Fibroblast of skin of right biceps (primary cell): ENCODE measurements at regions not wholly inside any gene's neighbourhood (a gene's known extent, or its start where the extent isn't known, plus 50 kb on each side); places are given as distances from the start of the nearest gene placed in this dataset.

Experiments used
- DNase-seq: peaks from one replicate; pipeline ENCODE4 v3.0.0-alpha.2; 2013

DNA sequence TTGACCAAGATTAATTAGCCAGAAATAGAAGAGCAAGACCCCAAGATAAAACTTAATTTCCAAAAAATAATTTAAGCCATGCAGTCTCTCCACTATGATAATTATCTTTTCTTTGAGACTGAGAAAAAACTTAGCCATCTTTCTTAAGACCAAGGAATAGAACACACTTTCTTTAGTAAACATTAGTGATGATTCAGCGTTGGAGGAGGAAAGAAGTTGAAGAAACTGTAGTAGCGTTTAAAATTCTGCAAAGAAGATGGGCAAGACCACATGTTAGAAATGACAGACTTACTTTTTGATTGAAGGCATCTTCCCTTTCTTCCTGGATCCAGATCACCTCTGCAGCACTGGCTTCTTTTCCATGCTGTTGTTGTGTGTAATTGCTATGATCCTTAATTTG is 124.8 kb upstream of the RASSF8 start:
- no peak for DNase-seq

DNA sequence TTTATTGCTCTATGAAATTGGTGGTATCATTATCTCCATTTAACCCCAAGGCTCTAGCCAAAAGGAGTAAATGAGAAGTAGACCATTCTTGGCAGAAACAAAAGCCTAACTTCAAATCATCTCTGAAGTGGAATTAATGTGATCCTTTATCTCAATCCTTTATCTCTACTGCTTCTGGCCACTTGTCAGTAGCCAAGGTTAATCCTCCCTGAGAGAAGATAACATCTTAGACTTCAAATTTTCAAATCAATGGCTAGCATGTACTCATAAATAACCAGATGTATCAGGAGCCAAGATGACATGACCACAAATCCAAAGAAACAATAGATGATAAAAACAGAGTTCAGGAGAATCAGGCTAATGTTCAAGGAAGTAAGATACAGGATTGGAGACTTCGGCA is 123.1 kb upstream of the RASSF8 start:
- no peak for DNase-seq

DNA sequence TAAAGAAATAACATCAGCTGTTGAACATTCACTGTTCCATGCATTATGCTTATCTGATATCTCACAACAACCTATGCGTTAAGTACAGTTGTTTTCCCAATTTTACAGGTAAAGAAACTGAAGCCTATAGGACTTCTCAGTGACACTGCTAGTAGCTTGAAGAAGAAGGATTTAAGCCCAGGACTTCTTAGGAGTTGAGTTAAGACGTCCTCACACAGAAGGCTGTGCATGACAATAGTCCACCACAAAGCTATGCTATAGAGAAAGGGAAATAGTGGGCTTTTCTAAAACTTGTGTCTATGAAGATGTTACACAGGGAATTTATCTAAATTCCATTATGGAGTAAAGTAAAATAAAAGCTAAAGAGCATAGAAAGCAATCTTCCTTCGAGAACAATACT is 120.5 kb upstream of the RASSF8 start:
- DNase-seq: no peak

DNA sequence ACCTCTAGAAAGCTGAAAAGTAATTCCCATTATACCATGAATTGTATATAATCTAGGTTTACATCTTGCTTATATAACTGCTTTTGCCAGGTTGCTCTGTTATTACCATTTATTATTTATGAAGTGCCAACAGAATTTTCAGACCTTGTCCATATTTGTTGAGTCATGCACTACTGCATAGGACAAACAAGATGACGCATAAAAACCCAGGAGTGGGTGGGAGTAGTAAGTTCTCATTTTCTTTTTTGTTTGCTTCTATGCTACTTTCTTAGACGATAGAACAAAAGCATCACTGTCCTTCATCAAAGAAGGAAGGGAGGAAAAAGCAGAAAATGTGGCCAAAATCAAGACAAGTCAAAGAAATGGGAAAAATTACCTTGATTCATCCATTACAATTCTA is 119.0 kb upstream of the RASSF8 start:
- no peak for DNase-seq

DNA sequence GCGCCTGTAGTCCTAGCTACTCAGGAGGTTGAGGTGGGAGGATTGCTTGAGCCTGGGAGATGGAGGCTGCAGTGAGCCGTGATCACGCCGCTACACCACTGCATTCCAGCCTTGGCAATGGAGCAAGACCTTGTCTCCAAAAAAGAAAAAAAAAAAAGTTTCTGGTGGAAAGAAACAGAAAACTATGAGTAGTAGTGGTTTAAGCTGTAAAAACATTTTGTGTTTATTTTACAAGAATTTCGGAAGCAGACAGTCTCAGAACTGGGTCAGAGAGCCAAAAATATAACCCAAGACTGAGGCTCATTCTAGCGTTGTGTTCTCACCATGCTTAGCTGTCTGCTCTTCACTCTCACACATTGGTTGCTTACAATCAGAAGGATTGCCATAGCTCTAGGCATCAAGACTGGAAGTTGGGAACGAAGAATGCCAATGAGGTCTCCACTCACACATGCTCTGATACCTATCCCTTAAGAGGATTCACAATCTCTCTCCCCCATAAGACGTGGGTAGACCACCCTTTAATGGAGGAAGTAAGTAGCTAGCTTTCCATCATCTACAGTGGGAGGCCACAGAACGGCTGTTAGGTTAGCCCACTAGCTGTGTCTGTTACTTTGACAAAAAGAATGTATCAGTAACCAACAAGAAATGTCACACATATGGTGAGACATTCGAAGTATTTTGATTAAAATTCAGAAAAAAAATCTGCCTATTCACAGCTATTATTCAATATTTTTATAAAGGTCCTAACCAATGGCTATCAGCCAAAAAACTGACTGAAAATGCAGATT is 117.6 kb upstream of the RASSF8 start:
- DNase-seq: peak; percentile 60

DNA sequence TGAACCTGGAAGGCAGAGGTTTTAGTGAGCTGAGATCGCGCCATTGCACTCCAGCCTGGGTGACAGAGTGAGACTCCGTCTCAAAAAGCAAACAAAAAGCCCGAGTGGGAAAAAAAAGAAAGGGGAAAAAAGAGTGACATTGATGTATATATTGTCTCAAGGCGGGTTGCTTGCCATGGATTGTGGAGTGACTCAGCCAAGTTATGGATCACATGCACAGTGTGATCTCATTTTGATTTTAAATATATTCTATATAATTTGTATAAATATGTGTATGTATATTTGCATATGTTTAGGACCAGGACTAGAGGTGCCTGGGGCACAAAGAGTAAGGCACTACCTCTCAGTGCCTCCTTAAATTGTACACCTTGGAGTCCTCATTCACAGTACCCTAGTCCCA is 116.2 kb upstream of the RASSF8 start:
- no peak for DNase-seq

DNA sequence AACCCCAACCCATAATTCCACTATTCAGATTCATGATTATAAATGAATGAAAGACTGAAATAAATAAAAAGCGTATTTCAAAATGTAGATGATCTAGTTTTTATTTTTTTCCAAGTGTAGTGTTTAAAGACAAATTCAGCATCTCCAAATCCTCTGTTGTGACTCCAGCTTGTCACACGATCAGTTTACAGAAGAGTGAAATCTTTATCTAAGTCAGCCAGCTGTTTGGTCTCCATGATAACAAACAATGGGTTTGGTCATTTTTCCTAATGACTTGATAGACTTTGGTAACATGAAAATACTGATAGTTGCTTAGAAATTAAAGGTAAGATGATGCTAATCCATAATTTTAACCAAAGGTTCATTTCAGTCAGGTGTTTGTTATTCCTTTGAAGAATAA is 114.5 kb upstream of the RASSF8 start:
- DNase-seq: no peak

DNA sequence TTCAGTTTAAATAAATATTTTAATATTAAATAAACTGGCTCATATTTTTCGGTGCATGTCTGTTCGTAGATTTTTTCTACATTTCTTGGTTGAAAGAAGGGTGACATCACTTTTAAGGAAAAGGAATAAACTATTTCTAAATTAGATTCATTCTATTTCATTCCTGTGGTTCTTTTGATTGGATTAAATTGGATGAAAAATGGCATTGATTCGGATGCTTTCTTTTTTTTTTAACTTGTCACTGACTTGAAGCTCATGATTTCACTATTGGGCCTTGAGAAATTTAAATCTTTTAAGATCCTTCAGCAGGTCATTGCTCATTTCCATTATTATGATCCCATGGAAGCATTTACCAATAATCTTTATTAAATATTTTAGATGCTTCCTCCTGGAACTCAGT is 113.1 kb upstream of the RASSF8 start:
- DNase-seq: no peak

DNA sequence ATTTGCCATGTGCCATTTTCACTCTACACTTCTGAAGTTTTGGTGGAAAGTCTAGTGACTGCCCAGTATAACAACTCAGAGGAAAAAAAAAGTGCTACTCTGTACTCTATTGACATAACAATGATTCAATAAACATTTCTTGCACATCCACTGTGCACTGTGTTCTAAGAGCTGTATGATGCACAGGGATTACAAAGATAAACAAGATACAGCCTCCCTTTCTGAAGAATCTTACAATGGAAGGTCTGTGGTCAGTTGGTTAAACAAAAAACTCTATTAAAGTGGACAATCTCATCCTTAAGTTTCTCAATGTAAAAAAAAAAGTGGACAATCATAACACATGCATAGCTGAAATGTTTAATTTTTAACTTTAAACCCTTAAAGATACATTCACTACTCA is 105.7 kb upstream of the RASSF8 start:
- DNase-seq: no peak

DNA sequence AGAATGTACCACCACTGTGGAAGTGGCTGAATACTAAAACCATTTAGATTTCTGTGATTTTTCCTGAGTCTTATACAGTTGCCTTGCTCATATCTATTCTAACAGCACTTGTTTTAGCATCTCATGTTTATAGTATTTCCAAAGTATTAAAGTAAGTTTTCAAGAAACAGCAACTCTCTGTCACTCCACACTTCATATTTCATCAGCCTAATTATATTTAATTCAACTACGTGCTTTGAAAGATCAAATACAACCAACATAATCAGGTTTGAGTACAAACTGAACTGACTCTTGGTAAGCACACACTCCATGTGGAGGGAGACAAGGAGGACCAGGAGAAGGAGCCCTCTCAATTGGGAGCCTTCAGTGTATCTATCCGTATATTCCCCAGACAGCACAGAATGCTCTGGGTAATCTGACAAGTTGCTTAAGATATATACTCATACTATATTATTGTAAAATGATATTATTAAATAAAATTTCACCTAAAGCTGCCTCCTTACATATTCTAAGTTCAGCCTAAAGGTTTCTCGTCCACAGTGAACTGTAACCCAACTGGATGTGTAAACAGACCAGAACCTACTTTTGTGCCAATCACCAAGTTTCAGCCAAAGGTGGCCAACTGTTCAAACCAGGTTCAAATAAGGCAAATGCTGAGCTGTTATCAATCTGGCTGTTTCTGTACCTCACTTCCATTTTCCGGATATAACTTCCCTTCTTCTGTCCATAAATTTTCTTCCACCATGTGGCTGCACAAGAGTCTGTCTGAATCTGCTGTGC is 105.0 kb upstream of the RASSF8 start:
- no peak for DNase-seq

DNA sequence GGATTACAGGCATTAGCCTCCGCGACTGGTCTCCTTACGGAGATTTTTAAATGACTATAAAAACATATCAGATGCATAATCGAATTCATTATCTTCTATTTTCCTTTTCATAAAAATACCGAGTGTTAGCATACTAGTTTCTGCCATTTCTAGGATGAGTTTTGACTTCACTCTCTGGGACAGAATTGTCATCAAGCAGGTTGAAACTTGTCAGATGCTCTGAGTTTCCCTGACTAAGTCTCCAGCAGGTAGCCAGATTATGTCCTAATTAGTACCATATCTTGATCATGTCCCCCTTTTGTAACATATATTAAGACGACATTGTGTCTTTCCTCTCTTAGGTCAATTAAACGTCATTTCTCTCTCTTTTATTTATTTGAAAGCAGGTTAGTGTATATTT is 103.5 kb upstream of the RASSF8 start:
- DNase-seq: no peak

DNA sequence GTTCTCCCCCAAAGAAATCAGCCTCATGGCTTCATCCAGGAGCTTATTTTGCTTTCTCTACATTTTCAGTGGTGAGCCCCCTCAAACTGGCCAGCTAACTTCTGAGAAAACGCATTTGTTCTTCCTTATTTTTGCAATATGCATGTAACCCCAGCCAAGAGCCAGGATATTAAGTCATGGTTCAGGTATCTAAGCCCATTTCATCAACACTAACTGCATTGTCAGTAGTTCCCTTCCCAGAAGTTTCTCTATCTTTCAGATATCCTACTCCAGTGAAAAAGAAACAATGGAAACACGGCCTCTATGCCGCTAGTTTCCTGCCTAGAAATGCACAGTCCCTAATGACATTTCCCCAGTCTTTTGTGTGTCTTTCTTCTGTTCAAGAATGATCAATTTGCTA is 102.8 kb upstream of the RASSF8 start:
- DNase-seq: peak; percentile 44

DNA sequence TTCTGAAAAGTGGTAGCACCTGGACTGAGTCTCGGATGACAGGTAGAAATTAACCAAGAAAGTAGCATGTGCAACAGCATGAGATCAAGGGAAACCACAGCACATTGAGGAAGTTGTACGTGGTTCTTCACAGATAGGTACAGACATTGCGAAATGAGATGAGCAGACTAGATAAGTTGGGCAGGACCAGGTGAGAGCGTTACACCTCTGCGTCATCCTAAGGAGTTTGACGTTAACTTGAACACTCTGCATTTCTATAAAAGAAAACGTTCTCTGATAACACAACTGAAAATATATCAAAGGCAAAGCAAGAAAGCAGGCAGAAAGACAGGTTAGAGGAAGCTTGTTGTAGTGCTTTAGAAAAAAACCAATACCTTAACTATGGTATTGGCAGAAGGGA is 98.5 kb upstream of the RASSF8 start:
- DNase-seq: no peak

DNA sequence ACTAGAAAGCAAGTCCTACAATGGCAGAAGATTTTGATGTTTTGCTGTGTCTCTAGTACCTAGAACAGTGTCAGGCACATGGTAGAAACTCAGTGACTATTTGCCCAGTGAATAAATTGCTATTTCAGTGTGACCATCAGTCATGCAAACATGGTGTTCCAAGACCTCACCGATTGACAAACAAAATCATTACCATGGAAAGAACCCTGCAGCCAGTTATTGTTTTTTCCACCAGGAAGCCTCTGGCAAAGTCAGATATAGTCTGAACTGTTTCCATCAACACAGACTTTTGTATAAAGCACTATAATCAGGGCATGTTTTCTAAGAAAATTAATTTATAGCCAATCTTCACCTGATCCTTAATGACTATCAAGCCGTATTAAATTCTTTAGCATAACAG is 97.3 kb upstream of the RASSF8 start:
- no peak for DNase-seq

DNA sequence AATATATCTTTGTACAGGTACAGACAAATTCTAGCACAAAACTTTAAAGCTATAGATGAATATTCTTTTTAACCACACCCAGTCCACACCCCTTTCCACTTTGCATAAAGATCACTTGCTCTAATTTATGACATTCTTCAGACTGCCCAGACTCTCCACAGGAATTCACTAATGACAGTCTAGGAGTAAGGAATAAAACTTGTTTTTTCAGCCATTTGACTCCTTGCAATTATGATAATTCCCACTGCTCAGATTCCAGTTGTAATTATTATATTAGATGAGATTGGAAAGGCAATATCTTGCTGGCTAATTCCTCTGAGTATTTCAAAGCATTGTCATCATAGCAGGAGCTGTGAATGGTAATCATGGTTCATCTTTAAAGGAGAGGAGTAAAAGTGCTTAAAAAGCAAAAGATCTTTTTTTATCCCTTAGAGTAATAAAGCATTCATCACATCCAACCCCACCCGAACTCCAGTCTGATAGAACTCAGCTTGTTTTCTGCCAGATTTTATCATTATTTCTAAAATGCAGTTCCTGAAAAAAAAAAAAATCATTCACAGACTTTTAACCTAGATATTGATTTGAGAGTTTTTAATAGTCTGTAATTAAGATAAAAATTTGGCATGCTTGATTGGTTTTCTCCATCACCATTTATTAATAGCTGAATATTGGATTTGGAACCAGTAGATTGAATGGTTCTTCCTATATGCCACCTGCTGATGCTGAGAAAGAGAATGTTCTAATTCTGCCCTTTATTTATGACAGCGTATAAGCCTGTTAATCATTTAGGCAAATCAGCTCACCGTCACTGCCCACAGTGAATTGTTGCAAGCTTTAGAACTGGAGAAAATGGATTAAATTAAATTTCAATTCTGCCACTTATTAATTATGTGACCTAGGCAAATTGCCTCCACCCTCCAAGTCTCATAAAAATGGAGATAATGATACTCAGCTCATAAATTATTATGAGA is 93.9 kb upstream of the RASSF8 start:
- peak; percentile 77 for DNase-seq

DNA sequence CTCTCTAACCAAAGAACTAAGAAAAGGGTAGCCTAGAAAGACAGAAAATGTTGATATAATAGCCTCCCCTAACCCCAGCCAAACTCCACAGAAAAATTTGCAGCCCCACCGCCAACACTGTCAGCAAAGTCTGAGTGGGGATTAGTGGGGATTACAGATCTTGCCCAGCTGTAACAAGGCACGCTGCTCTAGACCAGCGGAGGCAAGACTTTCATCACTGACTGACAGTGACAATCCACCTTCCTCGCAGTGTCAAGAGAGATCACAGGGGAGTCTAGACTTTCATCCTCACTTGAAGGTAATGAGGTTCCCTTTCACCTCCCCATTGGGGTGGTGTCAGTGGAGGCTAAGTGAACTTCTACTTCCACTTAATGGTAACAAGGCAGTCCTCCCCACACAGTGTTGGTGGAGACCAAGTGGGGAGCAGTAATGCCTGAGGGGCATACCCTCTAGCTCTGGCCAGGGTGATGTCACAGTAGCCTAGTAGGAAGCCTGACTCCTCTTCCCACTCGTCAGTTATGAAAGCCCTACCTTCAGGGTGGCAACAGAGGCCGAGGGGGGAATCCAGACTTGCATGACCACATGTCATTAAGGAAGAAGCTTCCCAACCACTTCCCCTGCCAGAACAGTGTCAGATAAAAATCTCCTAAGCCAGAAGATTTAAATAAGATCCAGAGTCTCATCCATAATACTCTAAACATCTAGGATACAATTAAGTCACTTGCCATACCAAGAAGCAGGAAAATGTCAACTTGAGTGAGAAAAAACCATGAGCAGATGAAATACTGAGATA is 91.7 kb upstream of the RASSF8 start:
- peak; percentile 68 for DNase-seq

DNA sequence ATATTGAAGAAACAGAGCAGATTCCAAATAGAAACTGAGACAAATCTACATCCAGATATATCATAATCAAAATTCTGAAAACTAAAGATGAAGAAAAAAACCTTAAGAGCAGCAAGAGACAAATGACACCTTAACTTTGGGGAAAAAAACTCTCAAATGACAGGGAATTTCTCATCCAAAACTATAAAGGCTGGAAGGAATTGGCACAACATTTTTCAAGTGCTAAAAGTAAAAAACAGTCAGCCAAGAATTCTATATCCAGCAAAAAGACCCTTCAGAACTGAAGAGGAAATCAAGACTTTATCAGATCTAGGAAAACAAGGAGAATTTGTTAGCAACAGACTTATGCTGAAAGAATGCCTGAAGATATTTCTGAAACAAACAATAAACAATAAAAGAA is 90.3 kb upstream of the RASSF8 start:
- no peak for DNase-seq

DNA sequence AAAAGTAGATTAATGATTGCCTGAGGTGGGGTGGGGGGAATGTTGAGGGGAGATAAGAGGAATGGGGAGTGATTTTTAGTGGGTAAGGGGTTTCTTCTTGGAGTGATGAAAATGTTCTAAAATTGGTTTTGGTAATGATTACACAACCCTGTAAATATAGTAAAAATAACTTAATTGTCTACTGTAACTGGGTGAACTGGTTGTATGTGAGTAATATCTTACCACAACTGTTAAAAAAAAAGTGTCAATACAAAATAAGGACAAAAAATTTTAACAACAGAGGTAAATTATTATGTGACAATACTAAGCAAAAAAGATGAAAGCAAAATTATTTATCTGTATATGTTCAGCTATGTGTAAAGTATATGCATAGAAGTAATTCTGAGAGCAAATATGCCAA is 86.3 kb upstream of the RASSF8 start:
- no peak for DNase-seq

DNA sequence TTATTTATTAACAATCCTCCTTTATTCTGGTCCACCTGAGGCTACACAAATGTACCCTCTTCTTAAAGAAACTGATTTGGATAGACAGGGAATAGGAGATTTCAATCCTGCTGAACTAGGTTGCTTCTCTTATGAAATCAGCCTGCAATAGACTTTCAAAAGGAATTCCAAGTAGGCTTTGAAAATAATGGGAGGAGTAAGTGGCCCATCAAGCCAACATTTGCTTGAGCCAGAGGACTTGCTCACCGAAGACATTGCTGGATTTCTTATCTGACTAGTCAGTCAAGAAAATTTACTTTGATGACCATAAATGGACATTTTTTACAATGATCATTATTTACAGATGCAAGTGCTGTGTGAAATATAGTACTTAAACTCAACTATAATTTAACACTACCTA is 82.8 kb upstream of the RASSF8 start:
- DNase-seq: peak; percentile 17

DNA sequence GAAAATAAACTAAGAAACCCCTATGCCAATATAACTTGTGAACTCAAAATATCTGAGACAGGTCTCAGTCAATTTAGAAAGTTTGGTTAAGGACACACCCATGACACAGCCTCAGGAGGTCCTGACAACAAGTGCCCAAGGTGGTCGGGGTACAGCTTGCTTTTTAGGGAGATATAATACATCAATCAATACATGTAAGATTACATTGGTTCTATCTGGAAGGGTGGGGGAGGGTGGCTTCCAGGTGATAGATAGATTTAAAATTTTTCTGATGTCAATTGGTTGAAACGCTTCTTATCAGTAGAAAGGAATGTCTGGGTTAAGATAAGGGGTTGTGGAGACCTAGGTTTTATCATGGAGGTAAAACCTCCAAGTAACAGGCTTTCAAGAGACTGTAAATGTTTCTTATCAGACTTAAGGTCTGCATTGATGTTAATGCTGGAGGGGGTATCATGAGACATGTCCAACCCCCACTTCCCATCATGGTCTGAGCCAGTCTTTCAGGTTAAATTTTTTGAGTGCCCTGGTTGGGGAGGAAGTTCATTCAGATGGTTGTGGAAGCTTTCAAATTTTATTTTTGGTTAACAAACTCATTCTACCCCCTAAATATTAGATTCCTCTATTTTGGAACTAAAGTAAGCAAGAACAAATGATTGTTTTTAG is 82.0 kb upstream of the RASSF8 start:
- DNase-seq: no peak

DNA sequence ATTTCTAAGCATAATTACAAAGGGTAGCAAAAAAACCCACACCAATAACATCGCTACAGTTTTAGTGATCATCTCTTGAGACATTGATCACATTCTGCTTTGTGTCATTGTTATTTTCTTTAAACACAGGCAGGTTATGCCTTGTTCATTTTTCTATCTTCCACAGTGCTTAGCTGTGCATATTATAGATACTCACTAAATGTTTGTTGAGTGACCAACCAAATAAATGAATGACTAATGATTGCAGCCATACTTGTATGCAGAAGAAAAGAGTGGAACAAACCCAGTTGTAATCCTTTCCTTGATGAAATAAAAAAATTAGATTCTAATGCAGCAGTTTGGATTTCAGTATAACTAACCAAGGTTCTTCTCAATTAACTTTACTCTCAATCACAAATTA is 81.0 kb upstream of the RASSF8 start:
- no peak for DNase-seq

DNA sequence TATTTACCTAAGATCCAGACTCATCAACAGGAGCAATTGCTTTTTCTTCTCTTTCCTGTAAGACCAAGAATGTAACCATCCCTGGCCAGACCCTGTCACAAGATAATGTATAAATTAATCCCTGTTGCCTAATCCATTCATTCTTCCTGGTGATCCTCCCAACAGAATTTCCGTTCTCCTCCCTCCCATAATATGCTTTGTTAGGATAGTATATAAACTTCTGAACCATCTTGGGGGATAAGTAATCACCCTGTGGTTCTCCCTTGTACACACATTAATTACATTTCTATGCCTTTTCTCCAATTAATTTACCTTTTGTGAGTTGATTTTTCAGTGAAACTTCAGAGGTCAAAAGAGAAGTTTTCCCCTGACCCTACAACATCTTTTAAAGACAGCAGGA is 76.2 kb upstream of the RASSF8 start:
- DNase-seq: no peak
